CD4-positive, alpha-beta T cell treated with Interferon alpha-2 for 1 hour (primary cell): ENCODE measurements at regions not wholly inside any gene's neighbourhood (a gene's known extent, or its start where the extent isn't known, plus 50 kb on each side); places are given as distances from the start of the nearest gene placed in this dataset.
A peak's percentile ranks its signal among the peaks of the same experiment; 100 is the strongest.

Source experiments
- DNase-seq, 2 donors: peaks; one replicate each; pipeline ENCODE4 v3.0.0-alpha.2; 2020 to 2022

- DNase-seq: no peak
Measured at GRCh38 chr10:69684020-69684980, 54.3 kb downstream of the FAM241B start.

- DNase-seq: no peak
Measured at GRCh38 chr10:69684981-69685353, 54.9 kb downstream of the FAM241B start.

GRCh38 chr10:69685426-69685801 lies 55.4 kb downstream of the FAM241B start:
- no peak for DNase-seq

- DNase-seq: no peak
Measured at GRCh38 chr10:69685802-69686585, 55.9 kb downstream of the FAM241B start.

GRCh38 chr10:69686866-69687265 lies 56.8 kb downstream of the FAM241B start:
- DNase-seq: no peak

- DNase-seq: no peak
Measured at GRCh38 chr10:69687426-69687825, 57.4 kb downstream of the FAM241B start.

- no peak for DNase-seq
Measured at GRCh38 chr10:69692267-69692666, 62.2 kb downstream of the FAM241B start.

GRCh38 chr10:69692891-69693290 lies 62.8 kb downstream of the FAM241B start:
- no peak for DNase-seq

GRCh38 chr10:69693886-69694285 lies 63.8 kb downstream of the FAM241B start:
- DNase-seq: no peak

- peak in 1 of 2 donors; percentile 3 for DNase-seq
Measured at GRCh38 chr10:69696073-69696731, 66.2 kb downstream of the FAM241B start.

- DNase-seq: no peak
Measured at GRCh38 chr10:69697006-69697405, 67.0 kb downstream of the FAM241B start.

GRCh38 chr10:69703256-69703655 lies 73.2 kb downstream of the FAM241B start:
- no peak for DNase-seq

GRCh38 chr10:69703766-69704630 lies 74.0 kb downstream of the FAM241B start:
- DNase-seq: no peak

- no peak for DNase-seq
Measured at GRCh38 chr10:69709366-69709941, 79.4 kb downstream of the FAM241B start.

- DNase-seq: no peak
Measured at GRCh38 chr10:69710008-69710888, 80.2 kb downstream of the FAM241B start.

- DNase-seq: no peak
Measured at GRCh38 chr10:69712342-69712741, 82.3 kb downstream of the FAM241B start.

- DNase-seq: no peak
Measured at GRCh38 chr10:69714572-69714971, 84.5 kb downstream of the FAM241B start.

GRCh38 chr10:69715156-69715898 lies 85.3 kb downstream of the FAM241B start:
- DNase-seq: no peak

GRCh38 chr10:69715899-69716606 lies 85.7 kb upstream of the COL13A1 start:
- no peak for DNase-seq
